ENCODE measurements at regions not wholly inside any gene's neighbourhood (a gene's known extent, or its start where the extent isn't known, plus 50 kb on each side); places are given as distances from the start of the nearest gene placed in this dataset.

DNA sequence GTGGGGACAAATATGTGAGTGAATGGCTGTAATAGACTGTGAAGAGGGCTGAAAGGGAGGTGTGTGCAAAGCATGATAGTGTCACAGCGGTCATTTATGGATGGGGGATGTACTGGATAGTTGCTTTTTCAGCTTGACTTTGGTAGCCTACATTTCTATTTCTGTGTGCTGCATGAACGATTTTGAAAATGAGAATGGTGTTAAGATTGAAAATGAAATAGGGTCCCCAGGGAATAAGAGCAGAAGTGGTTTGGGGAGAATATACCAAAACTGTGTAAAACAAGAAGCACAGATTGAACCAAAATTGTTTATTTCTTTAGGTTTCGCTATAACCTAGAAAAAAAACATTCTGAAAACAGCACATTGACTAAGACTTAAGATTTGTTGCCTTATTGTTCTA lies 58.8 kb upstream of the CLNK start:
- DNase-seq (ENCODE audit: extremely low spot score, unreplicated experiment): no peak

GRCh38 chr4:10741961-10742699 lies 57.6 kb upstream of the CLNK start:
- no peaks in the 10 kb centered on the region for H3K4me1 Mint-ChIP-seq (ENCODE audit: unreplicated experiment)
- TF ChIP-seq CTCF (conservative IDR thresholded peaks at IDR 0.05): no peak
- no peak overlapping the region for H3K4me3 Mint-ChIP-seq
- no peaks in the 10 kb centered on the region for H3K9me3 Mint-ChIP-seq
- H3K36me3 Mint-ChIP-seq: no peaks in the 10 kb centered on the region
- no peak overlapping the region for H3K27ac Mint-ChIP-seq
- no peaks in the 10 kb centered on the region for H3K27me3 Mint-ChIP-seq
- no peak for DNase-seq (ENCODE audit: extremely low spot score, unreplicated experiment)

More for the DNA sequence above, 58.8 kb upstream of the CLNK start:
- Mint-ChIP-seq H3K27me3 (no peaks in the 10 kb centered on the region), H3K27ac (no peak overlapping the region), H3K9me3 (no peaks in the 10 kb centered on the region), H3K36me3 (no peaks in the 10 kb centered on the region), H3K4me1 (ENCODE audit: unreplicated experiment) (no peaks in the 10 kb centered on the region), H3K4me3 (no peak overlapping the region)
- no peak for TF ChIP-seq CTCF (conservative IDR thresholded peaks at IDR 0.05)

- TF ChIP-seq CTCF (conservative IDR thresholded peaks at IDR 0.05): no peak
Measured at GRCh38 chr4:10740891-10741620, 56.5 kb upstream of the CLNK start.

DNA sequence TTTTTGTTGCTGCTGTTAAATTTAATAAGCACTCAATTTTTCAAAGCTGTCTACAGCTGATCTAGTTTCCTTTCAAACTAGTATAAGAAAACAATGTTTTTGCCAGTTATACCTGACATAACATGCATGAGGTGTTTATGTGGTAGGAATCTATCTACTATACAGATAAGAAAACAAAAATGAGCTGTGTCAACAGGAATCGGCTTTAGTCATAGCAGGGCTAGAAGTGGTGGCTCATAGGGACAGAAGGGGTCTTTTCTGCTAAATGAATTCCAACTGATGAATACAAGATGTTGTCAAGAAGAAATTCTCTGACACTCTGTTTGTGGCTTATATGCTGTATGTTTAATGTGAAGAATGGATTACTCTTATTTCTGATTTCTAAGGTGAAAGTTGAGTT lies 55.7 kb upstream of the CLNK start:
- no peaks in the 10 kb centered on the region for H3K4me1 Mint-ChIP-seq (ENCODE audit: unreplicated experiment)
- no peaks in the 10 kb centered on the region for H3K9me3 Mint-ChIP-seq
- H3K27ac Mint-ChIP-seq: no peak overlapping the region
- no peak overlapping the region for H3K4me3 Mint-ChIP-seq
- H3K27me3 Mint-ChIP-seq: no peaks in the 10 kb centered on the region
- DNase-seq (ENCODE audit: extremely low spot score, unreplicated experiment): no peak
- no peaks in the 10 kb centered on the region for H3K36me3 Mint-ChIP-seq
- no peak for TF ChIP-seq CTCF (conservative IDR thresholded peaks at IDR 0.05)

More at GRCh38 chr4:10740891-10741620, 56.5 kb upstream of the CLNK start:
- H3K9me3 Mint-ChIP-seq: no peaks in the 10 kb centered on the region
- no peaks in the 10 kb centered on the region for H3K27me3 Mint-ChIP-seq
- DNase-seq (ENCODE audit: extremely low spot score, unreplicated experiment): no peak
- H3K36me3 Mint-ChIP-seq: no peaks in the 10 kb centered on the region
- no peaks in the 10 kb centered on the region for H3K4me1 Mint-ChIP-seq (ENCODE audit: unreplicated experiment)
- no peak overlapping the region for H3K4me3 Mint-ChIP-seq
- H3K27ac Mint-ChIP-seq: no peak overlapping the region

- DNase-seq (ENCODE audit: extremely low spot score, unreplicated experiment): no peak
- Mint-ChIP-seq H3K27me3 (no peaks in the 10 kb centered on the region), H3K27ac (no peak overlapping the region), H3K9me3 (no peaks in the 10 kb centered on the region), H3K36me3 (no peaks in the 10 kb centered on the region), H3K4me3 (no peak overlapping the region), H3K4me1 (ENCODE audit: unreplicated experiment) (no peaks in the 10 kb centered on the region)
- no peak for TF ChIP-seq CTCF (conservative IDR thresholded peaks at IDR 0.05)
Measured at GRCh38 chr4:10738826-10739489, 54.4 kb upstream of the CLNK start.

Measured in type B pancreatic cell (in vitro differentiated cells).